Natural killer cell (primary cell): ENCODE measurements at regions not wholly inside any gene's neighbourhood (a gene's known extent, or its start where the extent isn't known, plus 50 kb on each side); places are given as distances from the start of the nearest gene placed in this dataset.
"Not testable (repeated sequence)": the region's sequence is repeated elsewhere in the genome, so short reads cannot be mapped to it uniquely, and the experiment has no call there.

Source experiments
- ATAC-seq, 3 donors: fragments of 150-1000 bp in 2 of 3; fragments of 200-7000 bp in 1 of 3; cut with Tn5 transposase; 1 replicate in 1 of 3; 2 replicates in 2 of 3; pipeline ENCODE4 v1.10.0; 2021; ENCODE audit warnings: mild to moderate bottlenecking in 2 of 3, moderate library complexity in 2 of 3
- DNase-seq, 2 donors: peaks; one replicate each; pipeline versions ENCODE4 v3.0.0 to v3.0.0-alpha.2; 2013 to 2021; ENCODE audit warnings: mixed read lengths in 1 of 2
- H3K27ac ChIP-seq: one replicate; pipeline ENCODE4 v1.5.1; 2013; ENCODE audit warnings: mild to moderate bottlenecking, low read length
- H3K27me3 ChIP-seq: one replicate; pipeline ENCODE4 v1.6.1; 2013; ENCODE audit warnings: low read length; ENCODE audit not compliant: control insufficient read depth, insufficient read depth
- H3K36me3 ChIP-seq: one replicate; pipeline ENCODE4 v1.6.1; 2013; ENCODE audit warnings: low read length; ENCODE audit not compliant: control insufficient read depth, insufficient read depth
- H3K4me1 ChIP-seq: one replicate; pipeline ENCODE4 v1.6.1; 2013; ENCODE audit warnings: low read length; ENCODE audit not compliant: control insufficient read depth, insufficient read depth
- H3K4me3 ChIP-seq: one replicate; pipeline ENCODE4 v1.5.1; 2013; ENCODE audit warnings: low read length
- H3K9me3 ChIP-seq: one replicate; pipeline ENCODE4 v1.6.1; 2013; ENCODE audit warnings: low read length; ENCODE audit not compliant: control insufficient read depth, insufficient read depth
- H3K27ac Mint-ChIP-seq, 2 donors: one replicate each; pipeline ENCODE4 v1.8.0; 2022; ENCODE audit warnings: mild to moderate bottlenecking in 2 of 2, mixed read lengths in 2 of 2, moderate library complexity in 1 of 2
- H3K27me3 Mint-ChIP-seq, 2 donors: one replicate each; pipeline ENCODE4 v1.8.0; 2022; ENCODE audit warnings: low read depth in 2 of 2, mixed read lengths in 2 of 2
- H3K36me3 Mint-ChIP-seq: one replicate; pipeline ENCODE4 v1.8.0; 2022; ENCODE audit warnings: mixed read lengths
- H3K4me1 Mint-ChIP-seq, 2 donors: one replicate each; pipeline ENCODE4 v1.8.0; 2022; ENCODE audit warnings: mixed read lengths in 2 of 2
- H3K4me3 Mint-ChIP-seq: one replicate; pipeline ENCODE4 v1.8.0; 2022; ENCODE audit warnings: mild to moderate bottlenecking, moderate library complexity, mixed read lengths
- H3K9me3 Mint-ChIP-seq, 2 donors: one replicate each; pipeline ENCODE4 v1.8.0; 2022; ENCODE audit warnings: mixed read lengths in 2 of 2
- WGBS: methylation state at CpG from one replicate; pipeline ENCODE4 v1.1.7; 2013; ENCODE audit warnings: missing lambda C conversion rate; ENCODE audit not compliant: insufficient coverage; 5-methylcytosine and 5-hydroxymethylcytosine counted together
- intact Hi-C: fragments of 100-400 bp; cut with micrococcal nuclease; formaldehyde crosslinking; loops from one replicate; pipeline ENCODE4 v1.14.2; 2022

GRCh38 chr17:30648015-30648620, 170.9 kb downstream of the GOSR1 start:
- H3K4me3 Mint-ChIP-seq, DNase-seq, H3K4me3 ChIP-seq, H3K9me3 ChIP-seq, intact Hi-C loops, ATAC-seq, H3K36me3 Mint-ChIP-seq, H3K27ac ChIP-seq, H3K4me1 Mint-ChIP-seq, H3K4me1 ChIP-seq, H3K9me3 Mint-ChIP-seq, H3K27ac Mint-ChIP-seq, H3K27me3 ChIP-seq, H3K36me3 ChIP-seq: not testable (repeated sequence)
- H3K27me3 Mint-ChIP-seq, result peaks cover 0 to 10% of the 10 kb centered on the region in 2 donors
- 94% methylated on average over 7 of the region's 7 CpGs for WGBS

GRCh38 chr17:30645875-30646274, 168.7 kb downstream of the GOSR1 start:
- H3K36me3 Mint-ChIP-seq, DNase-seq, H3K27me3 ChIP-seq, intact Hi-C loops, H3K9me3 ChIP-seq, H3K4me1 Mint-ChIP-seq, H3K4me3 ChIP-seq, H3K4me1 ChIP-seq, H3K36me3 ChIP-seq, H3K4me3 Mint-ChIP-seq, H3K27ac ChIP-seq, H3K27ac Mint-ChIP-seq, H3K9me3 Mint-ChIP-seq, ATAC-seq: not testable (repeated sequence)
- WGBS, result 17% methylated on average over 2 of the region's 7 CpGs
- H3K27me3 Mint-ChIP-seq, result peaks cover 0 to 10% of the 10 kb centered on the region in 2 donors

GRCh38 chr17:30644713-30645112, 167.5 kb downstream of the GOSR1 start:
- H3K27me3 Mint-ChIP-seq, result peaks cover 0 to 10% of the 10 kb centered on the region in 2 donors
- H3K36me3 Mint-ChIP-seq, H3K4me3 ChIP-seq, H3K9me3 Mint-ChIP-seq, H3K27me3 ChIP-seq, H3K4me3 Mint-ChIP-seq, intact Hi-C loops, H3K36me3 ChIP-seq, DNase-seq, H3K9me3 ChIP-seq, H3K4me1 Mint-ChIP-seq, H3K27ac Mint-ChIP-seq, H3K4me1 ChIP-seq, H3K27ac ChIP-seq: not testable (repeated sequence)
- 13% methylated on average over 3 of the region's 8 CpGs for WGBS
- ATAC-seq, result peak; percentile 77 to 95 (median 88)

- WGBS, result 93% methylated on average over 7 of the region's 9 CpGs
- H3K36me3 ChIP-seq, H3K27ac Mint-ChIP-seq, H3K27me3 ChIP-seq, H3K36me3 Mint-ChIP-seq, H3K9me3 ChIP-seq, H3K9me3 Mint-ChIP-seq, H3K4me1 ChIP-seq, ATAC-seq, H3K27ac ChIP-seq, DNase-seq, H3K4me1 Mint-ChIP-seq, intact Hi-C loops, H3K4me3 Mint-ChIP-seq, H3K4me3 ChIP-seq: not testable (repeated sequence)
- H3K27me3 Mint-ChIP-seq, result peaks cover 0 to 10% of the 10 kb centered on the region in 2 donors
Observed at GRCh38 chr17:30644287-30644686, 167.1 kb downstream of the GOSR1 start.

- intact Hi-C loops, H3K36me3 Mint-ChIP-seq, H3K9me3 ChIP-seq, H3K27ac Mint-ChIP-seq, H3K27me3 Mint-ChIP-seq, ATAC-seq, H3K4me3 Mint-ChIP-seq, H3K4me3 ChIP-seq, H3K4me1 Mint-ChIP-seq, H3K4me1 ChIP-seq, H3K36me3 ChIP-seq, H3K27ac ChIP-seq, H3K27me3 ChIP-seq, DNase-seq, H3K9me3 Mint-ChIP-seq: not testable (repeated sequence)
- WGBS, result 97% methylated on average over 4 of the region's 7 CpGs
Observed at GRCh38 chr17:30641428-30641827, 164.2 kb downstream of the GOSR1 start.

- not testable (repeated sequence) for H3K27ac Mint-ChIP-seq, H3K4me1 ChIP-seq
- WGBS, result 98% methylated on average over 2 of the region's 4 CpGs
Observed at GRCh38 chr17:30639391-30639790, 162.2 kb downstream of the GOSR1 start.

GRCh38 chr17:30638968-30639367, 161.8 kb downstream of the GOSR1 start:
- H3K9me3 Mint-ChIP-seq, H3K27ac ChIP-seq, H3K36me3 Mint-ChIP-seq, H3K36me3 ChIP-seq, H3K4me3 ChIP-seq, H3K4me1 Mint-ChIP-seq, ATAC-seq, H3K4me1 ChIP-seq, DNase-seq, intact Hi-C loops, H3K9me3 ChIP-seq, H3K27me3 ChIP-seq, H3K27ac Mint-ChIP-seq, H3K4me3 Mint-ChIP-seq, H3K27me3 Mint-ChIP-seq: not testable (repeated sequence)
- 90% methylated on average over 2 of the region's 4 CpGs for WGBS

More at GRCh38 chr17:30639391-30639790, 162.2 kb downstream of the GOSR1 start:
- H3K4me3 ChIP-seq, ATAC-seq, intact Hi-C loops, H3K27me3 ChIP-seq, DNase-seq, H3K27ac ChIP-seq, H3K9me3 Mint-ChIP-seq, H3K36me3 Mint-ChIP-seq, H3K4me1 Mint-ChIP-seq, H3K4me3 Mint-ChIP-seq, H3K9me3 ChIP-seq, H3K36me3 ChIP-seq, H3K27me3 Mint-ChIP-seq: not testable (repeated sequence)

- H3K27ac ChIP-seq, H3K27ac Mint-ChIP-seq, H3K4me1 Mint-ChIP-seq, H3K27me3 Mint-ChIP-seq, H3K9me3 Mint-ChIP-seq, H3K4me3 Mint-ChIP-seq, H3K4me3 ChIP-seq, H3K36me3 ChIP-seq, ATAC-seq, H3K36me3 Mint-ChIP-seq, H3K27me3 ChIP-seq, DNase-seq, intact Hi-C loops, H3K4me1 ChIP-seq, H3K9me3 ChIP-seq: not testable (repeated sequence)
- 96% methylated on average over 5 of the region's 6 CpGs for WGBS
Observed at GRCh38 chr17:30631651-30632050, 154.4 kb downstream of the GOSR1 start.
